D721Med (cell line): ENCODE measurements at regions not wholly inside any gene's neighbourhood (a gene's known extent, or its start where the extent isn't known, plus 50 kb on each side); places are given as distances from the start of the nearest gene placed in this dataset.

Source experiments
- DNase-seq: peaks from one replicate; pipeline ENCODE4 v3.0.0; 2011; ENCODE audit warnings: low spot score; ENCODE audit not compliant: insufficient read length
- FAIRE-seq: peaks from 2 replicates; lab custom pipeline; 2011; peaks lifted over from hg19 to GRCh38; lab: Jason Lieb, UNC
- CTCF ChIP-seq: IDR thresholded peaks from 2 replicates; pipeline ENCODE4 v1.5.1; 2012; ENCODE audit warnings: mild to moderate bottlenecking, control low read depth; ENCODE audit not compliant: insufficient read depth; ENCODE audit errors: missing control alignments

DNA sequence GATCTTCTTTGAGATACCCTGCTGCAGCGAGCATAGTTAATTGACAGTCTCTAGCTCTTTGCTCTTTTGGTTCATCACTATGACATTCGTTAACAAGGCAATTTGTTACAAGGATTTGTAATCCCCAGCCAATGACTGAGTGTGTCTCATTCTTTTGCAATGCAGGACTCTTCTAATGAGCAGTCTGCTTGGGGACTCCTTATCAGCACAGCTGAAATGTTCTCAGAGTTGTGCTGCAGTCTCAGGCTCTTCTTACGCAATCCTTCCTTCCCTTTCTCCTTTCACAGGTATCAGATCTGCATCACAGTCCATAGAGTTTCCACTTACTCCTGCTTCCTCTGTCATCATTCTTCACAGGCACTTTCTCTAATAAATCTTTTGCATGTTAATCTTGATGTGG, 161.2 kb upstream of the OGFRL1 start:
- no peak for TF ChIP-seq CTCF
- no peak for FAIRE-seq
- DNase-seq: no peak

GRCh38 chr6:71130277-71130676, 158.3 kb upstream of the OGFRL1 start:
- TF ChIP-seq CTCF: no peak
- FAIRE-seq (no peak), DNase-seq (no peak)

DNA sequence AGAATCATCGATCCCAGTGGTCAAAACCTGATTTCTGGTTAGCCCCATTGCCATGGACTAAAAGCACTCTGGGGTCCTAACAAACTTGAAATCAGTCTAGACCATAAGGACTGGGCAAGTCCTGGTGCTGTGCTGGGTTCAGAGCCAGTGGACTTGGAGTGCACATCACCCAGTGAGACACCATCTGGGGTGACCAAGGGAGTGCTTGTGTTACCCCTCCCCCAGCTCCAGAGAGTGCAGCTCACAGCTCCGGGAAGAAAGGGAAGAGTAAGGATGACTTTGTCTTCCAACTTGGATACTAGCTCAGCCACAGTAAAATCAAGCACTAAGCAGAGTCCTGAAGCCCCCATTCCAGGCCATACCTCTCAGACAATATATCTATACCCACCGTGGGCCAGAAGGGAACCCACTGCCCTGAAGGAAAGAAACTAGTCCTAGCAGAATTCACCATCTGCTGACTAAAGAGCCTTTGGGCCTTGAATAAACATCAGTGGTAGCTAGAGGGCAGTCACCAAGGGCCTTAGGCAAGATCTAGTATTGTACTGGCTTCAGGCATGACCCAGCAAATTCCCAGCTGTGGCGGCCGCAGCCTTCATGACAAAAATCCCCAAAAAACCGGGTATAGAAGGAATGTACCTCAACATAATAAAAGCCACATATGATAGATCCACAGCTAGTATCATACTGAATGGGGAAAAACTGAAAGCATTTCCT, 153.5 kb upstream of the OGFRL1 start:
- no peak for TF ChIP-seq CTCF
- no peak for FAIRE-seq
- no peak for DNase-seq

DNA sequence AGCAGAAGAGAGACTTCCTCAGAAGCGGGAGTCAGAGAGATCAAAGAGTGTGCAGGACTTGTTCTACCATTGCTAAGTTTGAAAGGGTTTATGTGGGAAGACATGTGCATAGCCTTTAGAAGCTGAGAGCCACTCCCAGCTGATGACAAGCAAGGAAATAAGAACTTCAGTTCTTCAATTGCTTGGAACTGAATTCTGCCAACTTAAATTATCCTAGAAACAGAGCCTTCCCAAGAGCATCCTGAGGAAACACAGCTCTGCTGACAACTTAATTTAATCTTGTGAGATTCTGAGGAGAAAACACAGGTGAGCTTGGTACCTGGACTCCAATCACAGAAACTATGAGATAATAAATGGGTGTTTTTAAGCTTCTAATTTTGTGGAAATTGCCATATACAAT, 150.6 kb upstream of the OGFRL1 start:
- TF ChIP-seq CTCF: no peak
- DNase-seq: no peak
- no peak for FAIRE-seq

GRCh38 chr6:71138376-71138775, 150.2 kb upstream of the OGFRL1 start:
- no peak for FAIRE-seq
- no peak for DNase-seq
- no peak for TF ChIP-seq CTCF

DNA sequence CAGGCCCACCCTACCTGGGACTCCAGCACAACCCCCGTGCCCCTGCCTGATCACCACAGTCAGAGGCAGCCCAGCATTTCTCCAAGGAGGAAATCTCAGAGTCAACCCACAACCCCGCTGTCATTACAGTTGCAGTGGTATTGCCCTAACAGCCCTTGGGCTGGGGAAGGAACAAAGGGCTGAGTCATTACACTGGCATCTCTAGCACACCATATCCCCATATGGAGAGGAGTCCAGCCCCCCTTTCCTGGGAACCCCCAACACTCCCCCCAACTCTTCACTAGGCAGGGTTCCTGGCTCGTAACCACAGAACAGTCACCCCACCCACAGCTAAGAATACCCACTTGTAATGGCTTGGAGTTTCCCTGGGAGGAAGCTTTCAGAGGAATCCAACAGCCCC, 149.4 kb upstream of the OGFRL1 start:
- no peak for TF ChIP-seq CTCF
- DNase-seq: no peak
- no peak for FAIRE-seq

- no peak for TF ChIP-seq CTCF
- DNase-seq (no peak), FAIRE-seq (no peak)
Observed at GRCh38 chr6:71153755-71154325, 134.8 kb upstream of the OGFRL1 start.
